ENCODE measurements at regions not wholly inside any gene's neighbourhood (a gene's known extent, or its start where the extent isn't known, plus 50 kb on each side); places are given as distances from the start of the nearest gene placed in this dataset.

DNA sequence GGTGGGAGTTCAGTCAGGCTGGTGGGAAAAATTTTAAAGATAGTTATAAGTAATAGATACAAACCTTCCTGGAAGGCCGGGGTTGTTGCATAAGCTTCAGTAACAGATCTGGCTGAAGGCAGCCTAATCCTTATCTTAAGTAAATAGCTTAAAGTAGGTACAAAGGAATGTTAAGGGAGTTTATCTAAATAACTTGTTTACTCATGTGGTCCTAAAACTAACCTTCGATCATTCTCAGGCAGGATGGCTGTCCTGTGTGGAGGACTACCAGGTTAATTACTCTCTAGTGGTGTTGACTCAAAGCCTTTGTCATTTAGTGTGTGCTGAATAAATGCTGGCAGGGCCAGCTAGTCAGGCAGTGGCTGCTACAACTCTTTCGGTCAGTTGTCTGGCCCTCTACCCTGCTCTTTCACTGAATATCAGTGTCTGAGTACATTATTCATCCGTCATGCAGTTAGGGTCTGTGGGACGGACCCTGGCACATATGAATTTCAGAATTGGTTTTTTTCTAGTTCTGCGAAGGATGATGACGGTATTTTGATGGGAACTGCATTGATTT, 131.6 kb upstream of the TAB2 start:
- TF ChIP-seq, protein P1, sequence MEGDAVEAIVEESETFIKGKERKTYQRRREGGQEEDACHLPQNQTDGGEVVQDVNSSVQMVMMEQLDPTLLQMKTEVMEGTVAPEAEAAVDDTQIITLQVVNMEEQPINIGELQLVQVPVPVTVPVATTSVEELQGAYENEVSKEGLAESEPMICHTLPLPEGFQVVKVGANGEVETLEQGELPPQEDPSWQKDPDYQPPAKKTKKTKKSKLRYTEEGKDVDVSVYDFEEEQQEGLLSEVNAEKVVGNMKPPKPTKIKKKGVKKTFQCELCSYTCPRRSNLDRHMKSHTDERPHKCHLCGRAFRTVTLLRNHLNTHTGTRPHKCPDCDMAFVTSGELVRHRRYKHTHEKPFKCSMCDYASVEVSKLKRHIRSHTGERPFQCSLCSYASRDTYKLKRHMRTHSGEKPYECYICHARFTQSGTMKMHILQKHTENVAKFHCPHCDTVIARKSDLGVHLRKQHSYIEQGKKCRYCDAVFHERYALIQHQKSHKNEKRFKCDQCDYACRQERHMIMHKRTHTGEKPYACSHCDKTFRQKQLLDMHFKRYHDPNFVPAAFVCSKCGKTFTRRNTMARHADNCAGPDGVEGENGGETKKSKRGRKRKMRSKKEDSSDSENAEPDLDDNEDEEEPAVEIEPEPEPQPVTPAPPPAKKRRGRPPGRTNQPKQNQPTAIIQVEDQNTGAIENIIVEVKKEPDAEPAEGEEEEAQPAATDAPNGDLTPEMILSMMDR (IDR thresholded peaks at IDR 0.05): no peak
- no peak for TF ChIP-seq POLR2A (IDR thresholded peaks at IDR 0.05)
- TF ChIP-seq POLR2AphosphoS5 (IDR thresholded peaks at IDR 0.05): no peak

Data from breast epithelium (tissue), 3 donors.